ENCODE measurements at regions not wholly inside any gene's neighbourhood (a gene's known extent, or its start where the extent isn't known, plus 50 kb on each side); places are given as distances from the start of the nearest gene placed in this dataset.

DNA sequence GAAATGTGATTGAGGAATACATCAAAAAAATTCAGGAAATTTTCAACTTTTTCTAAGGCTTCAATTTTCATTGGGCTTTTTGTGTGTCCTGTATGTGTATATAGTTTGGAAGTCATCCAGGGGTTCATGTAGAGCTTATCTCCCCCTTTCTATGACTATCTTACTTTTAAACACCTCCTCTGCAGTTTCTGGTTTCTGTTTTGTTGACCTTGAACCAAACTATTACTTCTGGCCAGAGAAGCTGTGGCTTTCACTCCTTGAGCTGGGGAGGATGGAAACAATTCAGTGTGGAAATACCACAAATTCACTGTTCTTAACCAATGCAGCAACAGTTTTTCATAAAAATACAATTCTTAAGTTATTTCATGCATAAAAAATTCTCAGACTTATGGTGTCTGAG, 613.2 kb upstream of the SEL1L start:
- no peak for TF ChIP-seq POLR2A (IDR thresholded peaks at IDR 0.05; ENCODE audit: extremely low read depth, insufficient read length)
- TF ChIP-seq, protein P1, sequence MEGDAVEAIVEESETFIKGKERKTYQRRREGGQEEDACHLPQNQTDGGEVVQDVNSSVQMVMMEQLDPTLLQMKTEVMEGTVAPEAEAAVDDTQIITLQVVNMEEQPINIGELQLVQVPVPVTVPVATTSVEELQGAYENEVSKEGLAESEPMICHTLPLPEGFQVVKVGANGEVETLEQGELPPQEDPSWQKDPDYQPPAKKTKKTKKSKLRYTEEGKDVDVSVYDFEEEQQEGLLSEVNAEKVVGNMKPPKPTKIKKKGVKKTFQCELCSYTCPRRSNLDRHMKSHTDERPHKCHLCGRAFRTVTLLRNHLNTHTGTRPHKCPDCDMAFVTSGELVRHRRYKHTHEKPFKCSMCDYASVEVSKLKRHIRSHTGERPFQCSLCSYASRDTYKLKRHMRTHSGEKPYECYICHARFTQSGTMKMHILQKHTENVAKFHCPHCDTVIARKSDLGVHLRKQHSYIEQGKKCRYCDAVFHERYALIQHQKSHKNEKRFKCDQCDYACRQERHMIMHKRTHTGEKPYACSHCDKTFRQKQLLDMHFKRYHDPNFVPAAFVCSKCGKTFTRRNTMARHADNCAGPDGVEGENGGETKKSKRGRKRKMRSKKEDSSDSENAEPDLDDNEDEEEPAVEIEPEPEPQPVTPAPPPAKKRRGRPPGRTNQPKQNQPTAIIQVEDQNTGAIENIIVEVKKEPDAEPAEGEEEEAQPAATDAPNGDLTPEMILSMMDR (IDR thresholded peaks at IDR 0.05; ENCODE audit: low read depth, low read length): no peak
- TF ChIP-seq, protein P2, sequence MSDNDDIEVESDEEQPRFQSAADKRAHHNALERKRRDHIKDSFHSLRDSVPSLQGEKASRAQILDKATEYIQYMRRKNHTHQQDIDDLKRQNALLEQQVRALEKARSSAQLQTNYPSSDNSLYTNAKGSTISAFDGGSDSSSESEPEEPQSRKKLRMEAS (IDR thresholded peaks at IDR 0.05; ENCODE audit: low read depth, low read length): no peak

All from NB4 (cell line).